ENCODE measurements at regions not wholly inside any gene's neighbourhood (a gene's known extent, or its start where the extent isn't known, plus 50 kb on each side); places are given as distances from the start of the nearest gene placed in this dataset.

DNA sequence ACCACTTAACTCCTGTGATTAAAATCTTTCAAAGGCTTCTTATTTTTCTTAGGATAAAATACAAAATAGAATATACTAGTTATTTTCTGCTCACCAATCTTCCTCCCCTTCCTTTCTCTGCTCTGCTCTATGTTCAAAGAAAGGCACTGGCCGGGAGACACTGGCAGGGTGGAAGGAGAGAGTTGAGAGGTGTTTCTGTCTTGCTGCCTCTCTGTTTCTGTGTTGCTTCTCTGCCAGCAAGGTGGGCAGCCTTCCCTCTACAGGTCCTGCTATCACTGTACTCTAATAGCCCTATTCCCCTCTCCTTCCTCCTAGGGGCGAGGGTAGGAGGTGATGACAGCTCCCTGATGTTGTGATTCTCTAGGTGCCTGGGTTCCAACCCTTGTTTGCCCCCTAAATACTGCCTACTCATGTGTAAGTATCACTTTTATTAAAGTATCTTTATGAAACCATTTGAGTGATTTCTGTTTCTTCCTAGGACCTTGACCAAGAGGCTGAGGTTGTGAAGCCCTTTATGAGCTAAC, 515.1 kb downstream of the TLE4 start:
- DNase-seq (ENCODE audit: extremely low read depth, low read depth) = no peak
- TF ChIP-seq, protein P1, sequence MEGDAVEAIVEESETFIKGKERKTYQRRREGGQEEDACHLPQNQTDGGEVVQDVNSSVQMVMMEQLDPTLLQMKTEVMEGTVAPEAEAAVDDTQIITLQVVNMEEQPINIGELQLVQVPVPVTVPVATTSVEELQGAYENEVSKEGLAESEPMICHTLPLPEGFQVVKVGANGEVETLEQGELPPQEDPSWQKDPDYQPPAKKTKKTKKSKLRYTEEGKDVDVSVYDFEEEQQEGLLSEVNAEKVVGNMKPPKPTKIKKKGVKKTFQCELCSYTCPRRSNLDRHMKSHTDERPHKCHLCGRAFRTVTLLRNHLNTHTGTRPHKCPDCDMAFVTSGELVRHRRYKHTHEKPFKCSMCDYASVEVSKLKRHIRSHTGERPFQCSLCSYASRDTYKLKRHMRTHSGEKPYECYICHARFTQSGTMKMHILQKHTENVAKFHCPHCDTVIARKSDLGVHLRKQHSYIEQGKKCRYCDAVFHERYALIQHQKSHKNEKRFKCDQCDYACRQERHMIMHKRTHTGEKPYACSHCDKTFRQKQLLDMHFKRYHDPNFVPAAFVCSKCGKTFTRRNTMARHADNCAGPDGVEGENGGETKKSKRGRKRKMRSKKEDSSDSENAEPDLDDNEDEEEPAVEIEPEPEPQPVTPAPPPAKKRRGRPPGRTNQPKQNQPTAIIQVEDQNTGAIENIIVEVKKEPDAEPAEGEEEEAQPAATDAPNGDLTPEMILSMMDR (IDR thresholded peaks at IDR 0.05; ENCODE audit: low read depth, low read length) = no peak

DNA sequence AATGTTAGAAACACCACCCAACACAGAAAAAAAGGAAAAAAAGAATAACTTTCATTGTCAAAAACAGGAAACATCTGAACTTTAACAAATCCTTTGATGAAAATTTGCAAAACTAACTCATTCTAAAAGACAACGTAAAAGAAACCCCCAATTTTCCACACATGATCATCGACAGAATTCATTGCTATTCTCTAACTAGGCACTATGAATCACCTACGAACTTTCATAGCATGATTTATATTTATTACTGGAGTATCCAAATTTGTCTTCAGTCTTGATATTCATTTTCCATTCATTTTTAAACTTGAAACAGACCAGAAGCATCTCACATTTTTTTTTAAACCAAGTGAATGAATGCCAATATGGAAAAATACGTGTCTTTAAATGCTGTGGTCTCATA, 514.6 kb downstream of the TLE4 start:
- DNase-seq (ENCODE audit: extremely low read depth, low read depth) = no peak
- TF ChIP-seq, protein P1 (IDR thresholded peaks at IDR 0.05; ENCODE audit: low read depth, low read length) = no peak

DNA sequence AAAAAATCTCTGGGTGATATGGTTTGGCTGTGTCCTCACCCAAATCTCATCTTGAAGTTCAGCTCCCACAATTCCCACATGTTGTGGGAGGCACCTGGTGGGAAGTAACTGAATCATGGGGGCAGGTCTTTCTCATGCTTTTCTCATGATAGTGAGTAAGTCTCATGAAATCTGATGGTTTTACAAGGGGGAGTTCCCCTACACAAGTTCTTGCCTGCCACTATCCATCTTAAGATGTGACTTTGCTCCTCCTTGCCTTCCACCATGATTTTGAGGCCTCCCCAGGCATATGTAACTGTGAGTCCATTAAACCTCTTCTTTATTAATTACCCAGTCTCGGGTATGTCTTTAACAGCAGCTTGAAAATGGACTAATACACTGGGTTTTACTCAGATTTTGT, 513.9 kb downstream of the TLE4 start:
- no peak for DNase-seq (ENCODE audit: extremely low read depth, low read depth)
- TF ChIP-seq, protein P1 (IDR thresholded peaks at IDR 0.05; ENCODE audit: low read depth, low read length) = no peak

DNA sequence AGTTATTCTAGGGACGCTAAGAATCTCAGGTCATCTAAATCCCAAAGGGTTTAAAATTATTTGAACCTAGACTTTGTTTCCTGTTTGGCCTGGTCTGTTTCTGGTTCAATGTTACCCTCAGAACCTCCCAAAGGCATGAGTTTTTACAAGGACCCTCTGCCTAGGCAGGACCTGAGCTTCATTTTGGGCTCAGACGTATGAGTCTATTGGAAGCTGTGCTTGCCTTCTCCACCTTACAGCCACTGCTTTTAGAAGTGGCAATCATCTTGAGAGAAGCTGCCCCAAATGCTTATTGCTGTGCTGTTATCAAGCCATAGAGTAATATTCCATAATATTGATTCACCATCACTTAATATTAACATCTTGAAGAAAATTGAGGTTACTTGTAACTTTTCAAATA, 510.4 kb downstream of the TLE4 start:
- TF ChIP-seq, protein P1 (IDR thresholded peaks at IDR 0.05; ENCODE audit: low read depth, low read length) = no peak
- DNase-seq (ENCODE audit: extremely low read depth, low read depth) = no peak

DNA sequence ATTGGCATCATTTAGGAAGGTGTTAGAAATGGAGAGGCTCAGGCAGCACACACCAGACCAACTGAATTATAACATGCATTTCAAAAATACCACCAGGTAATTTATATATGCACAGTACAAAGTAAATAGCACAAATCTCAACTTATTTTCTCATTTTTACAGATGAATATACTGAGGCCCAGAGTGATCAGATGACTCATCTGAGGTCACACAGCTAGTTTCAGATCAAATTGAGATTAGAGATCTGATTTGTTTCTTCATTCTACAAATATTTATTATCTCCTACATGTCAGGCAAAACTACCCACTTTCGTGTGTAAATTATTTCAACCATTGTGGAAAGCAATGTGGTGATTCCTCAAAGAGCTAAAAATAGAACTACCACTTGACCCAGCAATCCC, 507.1 kb downstream of the TLE4 start:
- TF ChIP-seq, protein P1 (IDR thresholded peaks at IDR 0.05; ENCODE audit: low read depth, low read length) = no peak
- no peak for DNase-seq (ENCODE audit: extremely low read depth, low read depth)

DNA sequence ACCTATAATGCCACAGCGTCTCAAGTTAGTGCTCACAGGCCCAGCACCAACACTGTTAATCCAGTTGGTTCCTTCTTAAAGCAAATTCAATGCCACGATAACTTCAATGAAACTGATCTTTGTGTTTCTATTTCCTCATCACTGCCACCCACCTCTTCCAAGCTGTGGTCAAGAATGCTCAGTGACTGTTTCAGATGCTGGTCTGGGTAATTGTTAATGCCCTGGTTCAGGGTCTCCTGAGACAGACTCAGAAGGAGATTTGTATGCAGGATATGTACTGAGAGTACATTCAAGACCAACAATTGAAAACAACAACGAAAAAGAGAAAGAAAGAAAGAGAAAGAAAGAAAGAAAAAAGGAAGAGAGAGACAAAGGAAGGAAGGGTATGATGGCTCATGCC, 505.3 kb downstream of the TLE4 start:
- TF ChIP-seq, protein P1 (IDR thresholded peaks at IDR 0.05; ENCODE audit: low read depth, low read length) = no peak
- DNase-seq (ENCODE audit: extremely low read depth, low read depth) = no peak

DNA sequence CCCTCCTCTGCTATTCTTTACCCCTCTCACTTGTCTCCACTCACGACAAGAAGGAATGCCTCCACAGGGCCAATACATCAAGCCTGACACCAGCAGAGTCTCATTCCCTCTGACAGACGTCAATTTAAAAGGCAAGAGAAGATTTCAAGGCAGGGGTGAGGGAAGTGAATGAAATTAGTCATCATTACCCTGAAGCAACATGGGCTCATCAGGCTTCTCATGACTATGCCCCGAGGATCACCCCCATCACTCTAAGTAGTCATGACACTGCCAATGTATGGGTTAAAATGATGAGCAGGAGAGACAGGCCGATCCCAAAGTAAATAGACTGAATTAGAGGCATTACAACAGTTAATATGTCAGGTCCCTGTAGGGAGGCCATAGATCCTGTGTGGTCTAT, 504.4 kb downstream of the TLE4 start:
- TF ChIP-seq, protein P1 (IDR thresholded peaks at IDR 0.05; ENCODE audit: low read depth, low read length) = no peak
- DNase-seq (ENCODE audit: extremely low read depth, low read depth) = no peak

Measured in AG09319 (cell line).